H1 (cell line): ENCODE measurements at regions not wholly inside any gene's neighbourhood (a gene's known extent, or its start where the extent isn't known, plus 50 kb on each side); places are given as distances from the start of the nearest gene placed in this dataset.

ENCODE experiments used
- CTCF ChIA-PET: fragments of 300-600 bp; sonication (Branson Sonifier 250); formaldehyde crosslinking; loops from one replicate; lab custom pipeline; 2021; ENCODE audit not compliant: partially characterized antibody; lab: Charles Lee
- POLR2A ChIA-PET: fragments of 300-600 bp; sonication (Branson Sonifier 250); formaldehyde crosslinking; loops from one replicate; lab custom pipeline; 2021; ENCODE audit warnings: inconsistent platforms; ENCODE audit not compliant: partially characterized antibody; lab: Charles Lee
- DNase-seq, 2 experiments: peaks; one replicate each; pipeline versions ENCODE4 v3.0.0 to v3.0.0-alpha.2; 2010 to 2022; ENCODE audit warnings: low spot score in 2 of 2, low read depth in 1 of 2, mixed read lengths in 1 of 2
- FAIRE-seq: peaks from 2 replicates; lab custom pipeline; 2011; peaks lifted over from hg19 to GRCh38; lab: Jason Lieb, UNC
- H2AFZ ChIP-seq: 2 replicates; pipeline ENCODE4 v1.8.1; 2012; ENCODE audit warnings: low read length, inconsistent platforms
- H2AK5ac ChIP-seq: 2 replicates; pipeline ENCODE4 v1.6.1; 2013; ENCODE audit warnings: low read depth, low read length
- H2BK120ac ChIP-seq: replicated peaks from 2 replicates; pipeline ENCODE3; 2013; ENCODE audit warnings: low read depth, low read length, inconsistent platforms
- H2BK12ac ChIP-seq: 2 replicates; pipeline ENCODE4 v1.6.1; 2013; ENCODE audit warnings: low read depth, low read length
- H2BK15ac ChIP-seq: 2 replicates; pipeline ENCODE4 v1.6.1; 2013; ENCODE audit warnings: low read length
- H2BK20ac ChIP-seq: 2 replicates; pipeline ENCODE4 v1.6.1; 2013; ENCODE audit warnings: low read length
- H2BK5ac ChIP-seq: 2 replicates; pipeline ENCODE4 v1.6.1; 2013; ENCODE audit warnings: low read depth, low read length
- H3K14ac ChIP-seq: 2 replicates; pipeline ENCODE4 v1.6.1; 2013; ENCODE audit warnings: inconsistent platforms; ENCODE audit not compliant: insufficient read length
- H3K18ac ChIP-seq: 2 replicates; pipeline ENCODE4 v1.6.1; 2013; ENCODE audit warnings: low read length; ENCODE audit errors: extremely low read depth
- H3K23ac ChIP-seq: 2 replicates; pipeline ENCODE4 v1.6.1; 2013; ENCODE audit warnings: inconsistent platforms; ENCODE audit not compliant: insufficient read length
- H3K23me2 ChIP-seq: 2 replicates; pipeline ENCODE4 v1.6.1; 2013; ENCODE audit warnings: low read depth, low read length
- H3K27ac ChIP-seq: 2 replicates; pipeline ENCODE4 v1.6.1; 2011; ENCODE audit warnings: low read depth, low read length, inconsistent platforms
- H3K27me3 ChIP-seq, 4 experiments: replicated peaks in 1 of 4; 1 replicate in 1 of 4; 2 replicates in 3 of 4; pipeline versions ENCODE4 v1.6.1 to v1.8.1; 2011 to 2013; ENCODE audit warnings: low read length in 3 of 4, mild to moderate bottlenecking in 3 of 4, inconsistent platforms in 2 of 4, mixed read lengths in 2 of 4, moderate library complexity in 1 of 4; ENCODE audit not compliant: control insufficient read depth in 3 of 4, insufficient read depth in 3 of 4; ENCODE audit errors: extremely low read depth in 1 of 4
- H3K36me3 ChIP-seq, 4 experiments: 2 replicates each; pipeline versions ENCODE4 v1.6.1 to v1.8.1; 2011 to 2013; ENCODE audit warnings: mild to moderate bottlenecking in 4 of 4, low read length in 3 of 4, moderate library complexity in 2 of 4, control low read depth in 1 of 4, inconsistent platforms in 1 of 4; ENCODE audit not compliant: insufficient read depth in 4 of 4, control insufficient read depth in 2 of 4
- H3K4ac ChIP-seq: replicated peaks from 2 replicates; pipeline ENCODE3; 2013; ENCODE audit warnings: low read length, low read depth, mixed read lengths, inconsistent platforms; ENCODE audit not compliant: insufficient read length
- H3K4me1 ChIP-seq, 4 experiments: replicated peaks in 1 of 4; 1 replicate in 1 of 4; 2 replicates in 3 of 4; pipeline versions ENCODE4 v1.6.1 to v1.8.1; 2011 to 2013; ENCODE audit warnings: low read length in 3 of 4, inconsistent platforms in 2 of 4, mixed read lengths in 1 of 4; ENCODE audit not compliant: insufficient read depth in 4 of 4, control insufficient read depth in 3 of 4
- H3K4me2 ChIP-seq, 2 experiments: 2 replicates each; pipeline versions ENCODE4 v1.6.1 to v1.8.1; 2011 to 2013; ENCODE audit warnings: low read depth in 2 of 2, low read length in 2 of 2, control low read depth in 1 of 2, inconsistent platforms in 1 of 2, mild to moderate bottlenecking in 1 of 2; ENCODE audit not compliant: insufficient read depth in 1 of 2
- H3K4me3 ChIP-seq, 4 experiments: fragments of 200-600, 300-600 bp in 1 of 4; sonication (generic), shearing (Covaris generic), sonication (Bioruptor Twin) in 1 of 4; 2 replicates each; pipeline versions ENCODE4 v1.5.1 to v1.8.1; 2011 to 2016; ENCODE audit warnings: low read length in 4 of 4, low read depth in 3 of 4, control low read depth in 2 of 4, inconsistent platforms in 2 of 4, mild to moderate bottlenecking in 2 of 4, mixed read lengths in 1 of 4, moderate library complexity in 1 of 4; ENCODE audit not compliant: insufficient read depth in 2 of 4; ENCODE audit errors: extremely low read depth in 1 of 4
- H3K56ac ChIP-seq: replicated peaks from 2 replicates; pipeline ENCODE3; 2013; ENCODE audit warnings: low read depth, mild to moderate bottlenecking, mixed read lengths, low read length, inconsistent platforms; ENCODE audit not compliant: insufficient read length
- H3K79me1 ChIP-seq: 2 replicates; pipeline ENCODE4 v1.6.1; 2013; ENCODE audit warnings: low read depth, low read length, control low read depth
- H3K79me2 ChIP-seq, 2 experiments: 2 replicates each; pipeline versions ENCODE4 v1.6.1 to v1.8.1; 2012 to 2013; ENCODE audit warnings: low read length in 2 of 2, mild to moderate bottlenecking in 2 of 2, inconsistent platforms in 1 of 2; ENCODE audit not compliant: insufficient read depth in 2 of 2, control insufficient read depth in 1 of 2
- H3K9ac ChIP-seq, 4 experiments: replicated peaks in 1 of 4; 1 replicate in 1 of 4; 2 replicates in 3 of 4; pipeline versions ENCODE4 v1.6.1 to v1.8.1; 2011 to 2013; ENCODE audit warnings: low read depth in 3 of 4, low read length in 3 of 4, control low read depth in 2 of 4, mild to moderate bottlenecking in 2 of 4, moderate library complexity in 2 of 4, inconsistent platforms in 1 of 4; ENCODE audit errors: extremely low read depth in 1 of 4
- H3K9me3 ChIP-seq, 2 experiments: 2 replicates each; pipeline versions ENCODE4 v1.6.1 to v1.8.1; 2012 to 2013; ENCODE audit warnings: mild to moderate bottlenecking in 2 of 2, moderate library complexity in 2 of 2, control low read depth in 1 of 2, inconsistent platforms in 1 of 2, low read depth in 1 of 2, low read length in 1 of 2, mixed read lengths in 1 of 2; ENCODE audit not compliant: insufficient read depth in 2 of 2
- H4K20me1 ChIP-seq, 2 experiments: replicated peaks in 1 of 2; 2 replicates each; pipeline versions ENCODE3 to v1.8.1; 2011 to 2013; ENCODE audit warnings: inconsistent platforms in 2 of 2, low read length in 2 of 2, mild to moderate bottlenecking in 1 of 2; ENCODE audit not compliant: insufficient read depth in 2 of 2, control insufficient read depth in 1 of 2
- H4K5ac ChIP-seq: 2 replicates; pipeline ENCODE4 v1.6.1; 2013; ENCODE audit warnings: low read length, low read depth, mixed read lengths, inconsistent platforms; ENCODE audit not compliant: insufficient read length
- H4K8ac ChIP-seq: 2 replicates; pipeline ENCODE4 v1.8.0; 2013; ENCODE audit warnings: mild to moderate bottlenecking, moderate library complexity, low read length, inconsistent platforms; ENCODE audit not compliant: insufficient read depth; ENCODE audit errors: extremely low read depth
- H4K91ac ChIP-seq: replicated peaks from 2 replicates; pipeline ENCODE3; 2013; ENCODE audit warnings: low read length, mixed read lengths, inconsistent platforms; ENCODE audit not compliant: insufficient read length
- BACH1 ChIP-seq: IDR thresholded peaks from 2 replicates; pipeline ENCODE4 v1.6.1; 2012; ENCODE audit warnings: low read length, improper control_type of control experiment
- JUN ChIP-seq: IDR thresholded peaks from 2 replicates; pipeline ENCODE4 v1.6.1; 2011; ENCODE audit warnings: low read depth, mild to moderate bottlenecking, improper control_type of control experiment, low read length
- KDM4A ChIP-seq: IDR thresholded peaks from one replicate; pipeline ENCODE4 v1.7.1; 2012; ENCODE audit warnings: low read depth, mild to moderate bottlenecking, moderate library complexity, low read length, inconsistent platforms; ENCODE audit not compliant: severe bottlenecking
- KDM5A ChIP-seq: fragments of 200-600 bp; IDR thresholded peaks from 2 replicates; pipeline ENCODE4 v1.7.1; 2012; ENCODE audit warnings: mild to moderate bottlenecking, low read length, inconsistent platforms, mixed read lengths
- MAFK ChIP-seq: IDR thresholded peaks from 2 replicates; pipeline ENCODE4 v1.6.1; 2012; ENCODE audit warnings: low read depth, mild to moderate bottlenecking, improper control_type of control experiment, low read length
- RAD21 ChIP-seq, 2 experiments: IDR thresholded peaks in 1 of 2; conservative IDR thresholded peaks in 1 of 2; 2 replicates each; pipeline ENCODE4 v1.6.1; 2011; ENCODE audit warnings: low read depth in 2 of 2, low read length in 2 of 2, improper control_type of control experiment in 1 of 2, inconsistent platforms in 1 of 2, mild to moderate bottlenecking in 1 of 2, moderate library complexity in 1 of 2
- SIN3A ChIP-seq, 2 experiments: IDR thresholded peaks in 1 of 2; conservative IDR thresholded peaks in 1 of 2; 2 replicates each; pipeline ENCODE4 v1.6.1; 2011 to 2012; ENCODE audit warnings: low read length in 2 of 2, improper control_type of control experiment in 1 of 2, low read depth in 1 of 2, mild to moderate bottlenecking in 1 of 2
- SIX5 ChIP-seq: IDR thresholded peaks from 2 replicates; pipeline ENCODE4 v1.6.1; 2011; ENCODE audit warnings: mild to moderate bottlenecking, low read depth, low read length
- SUZ12 ChIP-seq: fragments of 200-600 bp; sonication (generic); IDR thresholded peaks from 2 replicates; pipeline ENCODE4 v1.6.1; 2012; ENCODE audit warnings: mild to moderate bottlenecking, inconsistent platforms, low read length, moderate library complexity, mixed read lengths
- TAF7 ChIP-seq: optimal IDR thresholded peaks from 2 replicates; pipeline ENCODE3; 2011; ENCODE audit warnings: low read depth, mild to moderate bottlenecking, inconsistent platforms, low read length, moderate library complexity, borderline replicate concordance
- TBP ChIP-seq: IDR thresholded peaks from 2 replicates; pipeline ENCODE4 v1.6.1; 2011; ENCODE audit warnings: low read depth, low read length, improper control_type of control experiment
- TEAD4 ChIP-seq: IDR thresholded peaks from 2 replicates; pipeline ENCODE4 v1.6.1; 2012; ENCODE audit warnings: low read depth, low read length, inconsistent platforms, mixed read lengths
- YY1 ChIP-seq: IDR thresholded peaks from 2 replicates; pipeline ENCODE4 v1.6.1; 2011; ENCODE audit warnings: low read depth, mild to moderate bottlenecking, low read length
- ZNF274 ChIP-seq: IDR thresholded peaks from 2 replicates; pipeline ENCODE4 v1.7.0; 2012; ENCODE audit warnings: low read length, borderline replicate concordance; ENCODE audit errors: extremely low read depth

DNA sequence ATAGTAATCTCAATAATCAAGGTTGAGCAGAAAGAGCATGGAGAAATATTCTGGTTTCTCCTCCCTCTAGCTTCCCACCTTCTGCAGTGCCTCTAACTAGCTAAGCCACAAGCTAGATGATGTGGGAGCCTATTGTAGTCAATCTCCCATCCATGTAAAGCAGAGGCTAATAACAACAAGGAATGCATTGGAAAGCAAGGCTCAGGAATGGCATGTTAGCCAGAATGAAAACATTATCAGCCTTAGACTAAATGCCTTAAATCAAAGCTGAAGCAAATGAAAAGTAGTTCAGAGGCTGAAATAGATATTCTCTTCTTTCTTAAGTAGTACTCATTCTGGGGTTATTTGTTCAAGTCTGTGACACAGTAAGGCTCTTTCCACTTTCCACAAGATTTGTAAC, 350.3 kb upstream of the DPPA4 start:
- H3K27me3 ChIP-seq, result no peaks in the 10 kb centered on the region
- no peak overlapping the region for H2BK120ac ChIP-seq
- no peak overlapping the region for H3K4ac ChIP-seq
- ChIA-PET POLR2A (no interaction called here), CTCF (interaction anchor here (2.1 kb wide), 1 partner anchor 10 kb away, joined by 7 read pairs; no protein-coding TSS in a partner anchor)
- no peak overlapping the region for H2AK5ac ChIP-seq
- H4K5ac ChIP-seq, result no peak overlapping the region
- H3K23ac ChIP-seq, result no peak overlapping the region
- no peak overlapping the region for H4K91ac ChIP-seq
- H2BK20ac ChIP-seq, result no peak overlapping the region
- no peak overlapping the region for H3K27ac ChIP-seq
- no peak overlapping the region for H3K4me3 ChIP-seq
- H4K8ac ChIP-seq, result no peak overlapping the region
- H3K79me1 ChIP-seq, result no peaks in the 10 kb centered on the region
- H3K36me3 ChIP-seq, result no peaks in the 10 kb centered on the region
- H3K56ac ChIP-seq, result no peak overlapping the region
- no peak for TF ChIP-seq SIX5
- no peak for TF ChIP-seq RAD21 (IDR thresholded peaks at IDR 0.05 in 1 of 2, conservative IDR thresholded peaks at IDR 0.05 in 1 of 2; ENCODE audit: low read depth in 2 of 2, low read length in 2 of 2)
- no peak for TF ChIP-seq JUN
- no peak for TF ChIP-seq KDM4A
- no peak for TF ChIP-seq YY1
- TF ChIP-seq KDM5A, result no peak
- no peak for TF ChIP-seq SIN3A (conservative IDR thresholded peaks at IDR 0.05 in 1 of 2, IDR thresholded peaks at IDR 0.05 in 1 of 2; ENCODE audit: low read depth in 1 of 2, low read length in 2 of 2)
- no peak for TF ChIP-seq BACH1
- TF ChIP-seq TEAD4, result no peak
- TF ChIP-seq SUZ12, result no peak
- TF ChIP-seq MAFK, result no peak
- TF ChIP-seq ZNF274, result no peak
- TF ChIP-seq TBP, result no peak
- no peak for TF ChIP-seq TAF7
- no peaks in the 10 kb centered on the region for H3K4me1 ChIP-seq
- H2AFZ ChIP-seq, result no peak overlapping the region
- H3K18ac ChIP-seq, result no peak overlapping the region
- no peak overlapping the region for H2BK15ac ChIP-seq
- no peak for DNase-seq
- H2BK5ac ChIP-seq, result no peak overlapping the region
- H2BK12ac ChIP-seq, result no peak overlapping the region
- no peak overlapping the region for H3K14ac ChIP-seq
- H3K9me3 ChIP-seq, result no peaks in the 10 kb centered on the region
- no peak for FAIRE-seq
- no peak overlapping the region for H3K4me2 ChIP-seq
- no peaks in the 10 kb centered on the region for H3K79me2 ChIP-seq
- no peak overlapping the region for H3K9ac ChIP-seq
- H4K20me1 ChIP-seq, result no peaks in the 10 kb centered on the region
- no peaks in the 10 kb centered on the region for H3K23me2 ChIP-seq
